ENCODE measurements at regions not wholly inside any gene's neighbourhood (a gene's known extent, or its start where the extent isn't known, plus 50 kb on each side); places are given as distances from the start of the nearest gene placed in this dataset.

DNA sequence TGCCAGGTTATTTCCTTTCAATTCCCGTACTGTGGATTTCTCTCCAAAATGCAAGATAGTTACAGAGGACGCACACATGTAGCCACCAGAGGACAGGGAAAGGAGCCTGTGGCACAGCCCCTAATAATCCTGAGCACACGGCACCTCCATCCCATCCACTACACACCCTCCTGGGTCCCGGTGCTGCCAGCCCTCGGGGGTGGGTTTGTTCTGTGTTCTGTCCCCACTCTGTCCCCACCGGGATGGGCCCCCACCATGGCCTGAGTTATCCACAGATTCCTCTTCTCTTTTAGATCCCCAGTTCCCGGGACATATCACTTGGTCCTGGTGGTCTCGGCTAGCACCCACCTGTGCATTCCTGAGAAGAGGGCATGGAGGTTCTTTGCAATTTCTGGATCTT, 196.9 kb upstream of the PPP2R2D start:
- TF ChIP-seq, protein P1, sequence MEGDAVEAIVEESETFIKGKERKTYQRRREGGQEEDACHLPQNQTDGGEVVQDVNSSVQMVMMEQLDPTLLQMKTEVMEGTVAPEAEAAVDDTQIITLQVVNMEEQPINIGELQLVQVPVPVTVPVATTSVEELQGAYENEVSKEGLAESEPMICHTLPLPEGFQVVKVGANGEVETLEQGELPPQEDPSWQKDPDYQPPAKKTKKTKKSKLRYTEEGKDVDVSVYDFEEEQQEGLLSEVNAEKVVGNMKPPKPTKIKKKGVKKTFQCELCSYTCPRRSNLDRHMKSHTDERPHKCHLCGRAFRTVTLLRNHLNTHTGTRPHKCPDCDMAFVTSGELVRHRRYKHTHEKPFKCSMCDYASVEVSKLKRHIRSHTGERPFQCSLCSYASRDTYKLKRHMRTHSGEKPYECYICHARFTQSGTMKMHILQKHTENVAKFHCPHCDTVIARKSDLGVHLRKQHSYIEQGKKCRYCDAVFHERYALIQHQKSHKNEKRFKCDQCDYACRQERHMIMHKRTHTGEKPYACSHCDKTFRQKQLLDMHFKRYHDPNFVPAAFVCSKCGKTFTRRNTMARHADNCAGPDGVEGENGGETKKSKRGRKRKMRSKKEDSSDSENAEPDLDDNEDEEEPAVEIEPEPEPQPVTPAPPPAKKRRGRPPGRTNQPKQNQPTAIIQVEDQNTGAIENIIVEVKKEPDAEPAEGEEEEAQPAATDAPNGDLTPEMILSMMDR (IDR thresholded peaks at IDR 0.05; ENCODE audit: extremely low read depth in 1 of 2, insufficient read depth in 1 of 2, low read depth in 1 of 2, low read length in 2 of 2): no peak
- TF ChIP-seq EZH2 (IDR thresholded peaks at IDR 0.05; ENCODE audit: borderline replicate concordance, low read depth, low read length, severe bottlenecking): no peak
- TF ChIP-seq, protein P2, sequence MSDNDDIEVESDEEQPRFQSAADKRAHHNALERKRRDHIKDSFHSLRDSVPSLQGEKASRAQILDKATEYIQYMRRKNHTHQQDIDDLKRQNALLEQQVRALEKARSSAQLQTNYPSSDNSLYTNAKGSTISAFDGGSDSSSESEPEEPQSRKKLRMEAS (IDR thresholded peaks at IDR 0.05; ENCODE audit: insufficient read depth, insufficient read length): no peak
